Panc1 (cell line): ENCODE measurements at regions not wholly inside any gene's neighbourhood (a gene's known extent, or its start where the extent isn't known, plus 50 kb on each side); places are given as distances from the start of the nearest gene placed in this dataset.

ENCODE experiments used
- POLR2AphosphoS5 ChIP-seq: IDR thresholded peaks from 2 replicates; pipeline ENCODE4 v1.6.1; 2012; ENCODE audit warnings: mild to moderate bottlenecking, low read depth, low read length, moderate library complexity
- TCF7L2 ChIP-seq: IDR thresholded peaks from 2 replicates; pipeline ENCODE4 v1.6.1; 2011; ENCODE audit warnings: mild to moderate bottlenecking, low read depth, low read length, inconsistent platforms
- TF ChIP-seq, protein P1 (sequence below): fragments of 450-650 bp; IDR thresholded peaks from 2 replicates; pipeline ENCODE4 v1.5.1; 2017; ENCODE audit warnings: mild to moderate bottlenecking
- TF ChIP-seq, protein P2 (sequence below), 2 experiments: IDR thresholded peaks; 2 replicates each; pipeline ENCODE4 v1.6.1; 2011 to 2012; ENCODE audit warnings: low read depth in 2 of 2, control low read depth in 1 of 2, low read length in 1 of 2, mild to moderate bottlenecking in 1 of 2, moderate library complexity in 1 of 2; ENCODE audit not compliant: insufficient read depth in 1 of 2

DNA sequence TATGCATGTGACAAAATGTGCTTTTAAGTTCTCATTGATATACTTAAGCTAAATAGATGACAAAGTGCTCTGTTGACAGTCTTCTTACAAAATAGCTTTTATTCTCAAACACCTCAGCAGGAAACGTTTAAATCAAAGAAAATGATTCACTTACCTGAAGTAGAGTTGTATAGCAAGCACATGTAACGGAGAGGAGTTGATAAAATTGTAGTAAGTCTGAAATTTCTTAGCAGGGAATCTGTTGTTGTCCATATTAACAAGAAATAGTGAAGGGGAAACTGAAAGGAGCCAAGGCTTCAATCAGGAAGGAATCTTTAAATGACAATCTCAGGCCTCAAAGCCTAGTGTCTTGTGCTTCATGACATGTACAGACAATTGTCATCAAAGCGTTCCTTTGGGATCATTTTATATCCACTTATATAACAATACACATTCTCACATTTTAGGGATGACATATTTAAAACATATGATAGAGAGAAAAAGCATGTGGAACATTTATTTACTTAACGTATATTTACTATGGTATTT is 2010.2 kb upstream of the IGFBP7 start:
- TF ChIP-seq, protein P1, sequence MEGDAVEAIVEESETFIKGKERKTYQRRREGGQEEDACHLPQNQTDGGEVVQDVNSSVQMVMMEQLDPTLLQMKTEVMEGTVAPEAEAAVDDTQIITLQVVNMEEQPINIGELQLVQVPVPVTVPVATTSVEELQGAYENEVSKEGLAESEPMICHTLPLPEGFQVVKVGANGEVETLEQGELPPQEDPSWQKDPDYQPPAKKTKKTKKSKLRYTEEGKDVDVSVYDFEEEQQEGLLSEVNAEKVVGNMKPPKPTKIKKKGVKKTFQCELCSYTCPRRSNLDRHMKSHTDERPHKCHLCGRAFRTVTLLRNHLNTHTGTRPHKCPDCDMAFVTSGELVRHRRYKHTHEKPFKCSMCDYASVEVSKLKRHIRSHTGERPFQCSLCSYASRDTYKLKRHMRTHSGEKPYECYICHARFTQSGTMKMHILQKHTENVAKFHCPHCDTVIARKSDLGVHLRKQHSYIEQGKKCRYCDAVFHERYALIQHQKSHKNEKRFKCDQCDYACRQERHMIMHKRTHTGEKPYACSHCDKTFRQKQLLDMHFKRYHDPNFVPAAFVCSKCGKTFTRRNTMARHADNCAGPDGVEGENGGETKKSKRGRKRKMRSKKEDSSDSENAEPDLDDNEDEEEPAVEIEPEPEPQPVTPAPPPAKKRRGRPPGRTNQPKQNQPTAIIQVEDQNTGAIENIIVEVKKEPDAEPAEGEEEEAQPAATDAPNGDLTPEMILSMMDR, result no peak
- no peak for TF ChIP-seq POLR2AphosphoS5
- TF ChIP-seq, protein P2, sequence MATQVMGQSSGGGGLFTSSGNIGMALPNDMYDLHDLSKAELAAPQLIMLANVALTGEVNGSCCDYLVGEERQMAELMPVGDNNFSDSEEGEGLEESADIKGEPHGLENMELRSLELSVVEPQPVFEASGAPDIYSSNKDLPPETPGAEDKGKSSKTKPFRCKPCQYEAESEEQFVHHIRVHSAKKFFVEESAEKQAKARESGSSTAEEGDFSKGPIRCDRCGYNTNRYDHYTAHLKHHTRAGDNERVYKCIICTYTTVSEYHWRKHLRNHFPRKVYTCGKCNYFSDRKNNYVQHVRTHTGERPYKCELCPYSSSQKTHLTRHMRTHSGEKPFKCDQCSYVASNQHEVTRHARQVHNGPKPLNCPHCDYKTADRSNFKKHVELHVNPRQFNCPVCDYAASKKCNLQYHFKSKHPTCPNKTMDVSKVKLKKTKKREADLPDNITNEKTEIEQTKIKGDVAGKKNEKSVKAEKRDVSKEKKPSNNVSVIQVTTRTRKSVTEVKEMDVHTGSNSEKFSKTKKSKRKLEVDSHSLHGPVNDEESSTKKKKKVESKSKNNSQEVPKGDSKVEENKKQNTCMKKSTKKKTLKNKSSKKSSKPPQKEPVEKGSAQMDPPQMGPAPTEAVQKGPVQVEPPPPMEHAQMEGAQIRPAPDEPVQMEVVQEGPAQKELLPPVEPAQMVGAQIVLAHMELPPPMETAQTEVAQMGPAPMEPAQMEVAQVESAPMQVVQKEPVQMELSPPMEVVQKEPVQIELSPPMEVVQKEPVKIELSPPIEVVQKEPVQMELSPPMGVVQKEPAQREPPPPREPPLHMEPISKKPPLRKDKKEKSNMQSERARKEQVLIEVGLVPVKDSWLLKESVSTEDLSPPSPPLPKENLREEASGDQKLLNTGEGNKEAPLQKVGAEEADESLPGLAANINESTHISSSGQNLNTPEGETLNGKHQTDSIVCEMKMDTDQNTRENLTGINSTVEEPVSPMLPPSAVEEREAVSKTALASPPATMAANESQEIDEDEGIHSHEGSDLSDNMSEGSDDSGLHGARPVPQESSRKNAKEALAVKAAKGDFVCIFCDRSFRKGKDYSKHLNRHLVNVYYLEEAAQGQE (IDR thresholded peaks at IDR 0.05; ENCODE audit: insufficient read depth in 1 of 2, low read depth in 2 of 2, low read length in 1 of 2), result no peak
- no peak for TF ChIP-seq TCF7L2
